HL-60 (cell line): ENCODE measurements at regions not wholly inside any gene's neighbourhood (a gene's known extent, or its start where the extent isn't known, plus 50 kb on each side); places are given as distances from the start of the nearest gene placed in this dataset.

ENCODE experiments used
- GABPA ChIP-seq: IDR thresholded peaks from 2 replicates; pipeline ENCODE4 v1.6.1; 2012; ENCODE audit warnings: low read depth
- POLR2AphosphoS5 ChIP-seq: IDR thresholded peaks from 2 replicates; pipeline ENCODE4 v1.6.1; 2012; ENCODE audit warnings: low read depth
- TF ChIP-seq, protein P1 (sequence below): IDR thresholded peaks from one replicate; pipeline ENCODE4 v1.5.1; 2011; ENCODE audit warnings: low read length, control low read depth, inconsistent platforms; ENCODE audit not compliant: insufficient read depth

DNA sequence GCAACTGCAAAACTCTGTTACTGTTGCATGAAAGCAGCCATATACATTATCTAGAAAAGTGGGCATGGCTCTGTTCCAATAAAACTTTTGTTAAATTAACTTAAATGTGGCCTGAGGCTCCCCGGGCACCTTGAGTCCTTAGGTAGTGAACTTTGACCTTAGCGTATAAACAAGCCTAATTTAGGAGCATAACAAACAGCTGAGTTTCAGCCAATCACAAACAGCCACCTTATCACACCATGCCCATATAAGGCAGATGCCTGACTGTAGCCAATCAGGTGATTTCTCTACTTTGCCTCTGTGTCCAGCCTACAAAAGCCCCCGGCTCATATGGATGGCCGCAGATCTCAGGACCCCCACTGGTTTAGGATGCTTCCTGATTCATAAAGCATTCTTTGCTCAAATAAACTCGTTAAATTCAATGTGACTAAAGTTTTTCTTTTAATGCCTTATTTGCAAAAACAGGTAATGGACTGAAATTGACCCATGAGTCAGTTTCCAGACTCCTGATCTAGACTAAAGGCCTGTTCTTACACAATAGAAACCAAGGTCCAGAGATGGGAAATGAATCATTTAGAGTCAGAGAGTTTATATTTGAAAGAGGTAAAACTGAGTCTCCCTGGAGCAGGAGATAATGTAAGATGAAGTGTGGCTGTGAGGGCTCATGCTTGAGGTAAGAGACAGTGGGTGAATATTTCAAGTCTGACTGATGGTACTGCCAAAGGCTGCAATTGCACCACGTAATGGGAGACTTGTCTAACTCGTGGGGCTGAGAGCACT lies 130.2 kb downstream of the FGF9 start:
- TF ChIP-seq, protein P1, sequence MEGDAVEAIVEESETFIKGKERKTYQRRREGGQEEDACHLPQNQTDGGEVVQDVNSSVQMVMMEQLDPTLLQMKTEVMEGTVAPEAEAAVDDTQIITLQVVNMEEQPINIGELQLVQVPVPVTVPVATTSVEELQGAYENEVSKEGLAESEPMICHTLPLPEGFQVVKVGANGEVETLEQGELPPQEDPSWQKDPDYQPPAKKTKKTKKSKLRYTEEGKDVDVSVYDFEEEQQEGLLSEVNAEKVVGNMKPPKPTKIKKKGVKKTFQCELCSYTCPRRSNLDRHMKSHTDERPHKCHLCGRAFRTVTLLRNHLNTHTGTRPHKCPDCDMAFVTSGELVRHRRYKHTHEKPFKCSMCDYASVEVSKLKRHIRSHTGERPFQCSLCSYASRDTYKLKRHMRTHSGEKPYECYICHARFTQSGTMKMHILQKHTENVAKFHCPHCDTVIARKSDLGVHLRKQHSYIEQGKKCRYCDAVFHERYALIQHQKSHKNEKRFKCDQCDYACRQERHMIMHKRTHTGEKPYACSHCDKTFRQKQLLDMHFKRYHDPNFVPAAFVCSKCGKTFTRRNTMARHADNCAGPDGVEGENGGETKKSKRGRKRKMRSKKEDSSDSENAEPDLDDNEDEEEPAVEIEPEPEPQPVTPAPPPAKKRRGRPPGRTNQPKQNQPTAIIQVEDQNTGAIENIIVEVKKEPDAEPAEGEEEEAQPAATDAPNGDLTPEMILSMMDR, result no peak
- no peak for TF ChIP-seq POLR2AphosphoS5
- no peak for TF ChIP-seq GABPA
